ENCODE measurements at regions not wholly inside any gene's neighbourhood (a gene's known extent, or its start where the extent isn't known, plus 50 kb on each side); places are given as distances from the start of the nearest gene placed in this dataset.
"Not testable (repeated sequence)": the region's sequence is repeated elsewhere in the genome, so short reads cannot be mapped to it uniquely, and the experiment has no call there.

DNA sequence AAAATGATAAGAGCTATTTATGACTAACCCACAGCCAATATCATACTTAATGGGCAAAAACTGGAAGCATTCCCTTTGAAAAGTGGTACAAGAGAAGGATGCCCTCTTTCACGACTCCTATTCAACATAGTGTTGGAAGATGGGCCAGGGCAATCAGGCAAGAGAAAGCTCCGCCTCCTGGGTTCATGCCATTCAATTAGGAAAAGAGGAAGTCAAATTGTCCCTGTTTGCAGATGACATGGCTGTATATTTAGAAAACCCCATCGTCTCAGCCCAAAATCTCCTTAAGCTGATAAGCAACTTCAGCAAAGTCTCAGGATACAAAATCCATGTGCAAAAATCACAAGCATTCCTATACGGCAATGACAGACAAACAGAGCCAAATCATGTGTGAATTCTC lies 86.4 kb upstream of the TERB2 start:
- H3K27me3 ChIP-seq (ENCODE audit: control insufficient read depth in 2 of 2, insufficient read depth in 2 of 2, low read length in 2 of 2); H3K4me1 ChIP-seq (replicated peaks in 1 of 2; ENCODE audit: control insufficient read depth in 2 of 2, insufficient read depth in 2 of 2, low read length in 2 of 2); H2AFZ ChIP-seq (ENCODE audit: low read depth, low read length); H3K4me3 ChIP-seq; H3K4me2 ChIP-seq (ENCODE audit: insufficient read depth, low read length); H3K9me3 ChIP-seq (replicated peaks; ENCODE audit: control insufficient read depth, insufficient read depth, low read depth, low read length); intact Hi-C loops (cut with micrococcal nuclease); H3K9ac ChIP-seq (ENCODE audit: insufficient read depth in 1 of 2, low read depth in 2 of 2, low read length in 2 of 2); in situ Hi-C loops (cut with MboI); BruUV-seq (replicated peaks); H3K9me1 ChIP-seq (ENCODE audit: control insufficient read depth, insufficient read depth, low read length); H3K36me3 ChIP-seq (ENCODE audit: control insufficient read depth, insufficient read depth, low read length); FAIRE-seq; ATAC-seq; H3K79me2 ChIP-seq (ENCODE audit: control insufficient read depth, insufficient read depth, low read length); H4K20me1 ChIP-seq (replicated peaks; ENCODE audit: control insufficient read depth, insufficient read depth, low read length); DNase-seq (ENCODE audit: extremely low read depth in 1 of 4, low spot score in 3 of 4); CTCF ChIA-PET (ENCODE audit: low intra/inter-chr PET ratio); H3K27ac ChIP-seq (ENCODE audit: extremely low read depth, low read depth, low read length): not testable (repeated sequence)
- 8% methylated on average over 3 of the region's 4 CpGs for WGBS (ENCODE audit: insufficient coverage, low coverage, missing lambda C conversion rate)
- POLR2A ChIA-PET: interaction anchor here (0.8 kb wide), 1 partner anchor 85 kb away, joined by 3 read pairs; no protein-coding TSS in a partner anchor
- TF ChIP-seq PKNOX1 (IDR thresholded peaks at IDR 0.05) (peak; percentile 57; the same call in 1 of the 2 replicates), SPI1 (IDR thresholded peaks at IDR 0.05; ENCODE audit: borderline replicate concordance, low read depth, low read length) (peak; percentile 86; the same call in 1 of the 2 replicates)

DNA sequence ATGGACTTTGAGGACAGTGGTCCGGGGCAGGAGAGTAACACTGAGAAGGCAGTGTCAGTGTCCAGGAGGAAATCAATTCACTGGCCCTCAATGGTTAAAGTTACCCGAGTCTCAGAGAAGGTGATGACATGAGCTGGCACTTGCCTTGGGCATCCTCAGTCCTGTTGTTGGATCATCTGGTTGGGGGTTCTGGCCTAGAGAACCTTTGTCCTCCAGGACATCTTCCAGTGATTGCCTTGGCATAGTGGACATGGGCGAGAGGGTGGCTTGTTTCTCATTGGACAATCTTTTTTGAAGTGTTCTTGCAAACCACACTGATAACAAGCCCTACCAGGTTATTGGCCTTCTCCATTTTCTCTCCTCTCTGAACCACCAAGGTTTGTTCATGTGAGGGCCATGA lies 83.4 kb upstream of the TERB2 start:
- no peak for TF ChIP-seq ARID4B (CRISPR knock-in tag; IDR thresholded peaks at IDR 0.05)
- ATAC-seq (no peak), FAIRE-seq (no peak), DNase-seq (ENCODE audit: extremely low read depth in 1 of 4, low spot score in 3 of 4) (no peak)
- Histone ChIP-seq H3K9me1 (ENCODE audit: control insufficient read depth, insufficient read depth, low read length) (no peaks in the 10 kb centered on the region), H3K79me2 (ENCODE audit: control insufficient read depth, insufficient read depth, low read length) (no peaks in the 10 kb centered on the region), H3K36me3 (ENCODE audit: control insufficient read depth, insufficient read depth, low read length) (no peaks in the 10 kb centered on the region), H3K27me3 (ENCODE audit: control insufficient read depth in 2 of 2, insufficient read depth in 2 of 2, low read length in 2 of 2) (no peaks in the 10 kb centered on the region), H3K9ac (ENCODE audit: insufficient read depth in 1 of 2, low read depth in 2 of 2, low read length in 2 of 2) (no peak overlapping the region), H3K9me3 (replicated peaks; ENCODE audit: control insufficient read depth, insufficient read depth, low read depth, low read length) (peaks cover 5% of the 10 kb centered on the region; the same call in 1 of the 2 replicates), H4K20me1 (replicated peaks; ENCODE audit: control insufficient read depth, insufficient read depth, low read length) (no peaks in the 10 kb centered on the region), H3K4me1 (replicated peaks in 1 of 2; ENCODE audit: control insufficient read depth in 2 of 2, insufficient read depth in 2 of 2, low read length in 2 of 2) (no peaks in the 10 kb centered on the region), H2AFZ (ENCODE audit: low read depth, low read length) (no peak overlapping the region), H3K27ac (ENCODE audit: extremely low read depth, low read depth, low read length) (no peak overlapping the region), H3K4me2 (ENCODE audit: insufficient read depth, low read length) (no peak overlapping the region), H3K4me3 (no peak overlapping the region)
- ChIA-PET CTCF (ENCODE audit: low intra/inter-chr PET ratio) (no interaction called here), POLR2A (no interaction called here)
- BruUV-seq (replicated peaks): no TSS peak
- 8% methylated on average over 3 of the region's 3 CpGs for WGBS (ENCODE audit: insufficient coverage, low coverage, missing lambda C conversion rate)
- in situ Hi-C loops (cut with MboI) (no loop called here), intact Hi-C loops (cut with micrococcal nuclease) (no loop called here)

Measured in K562 (cell line).